T-helper 17 cell (primary cell): ENCODE measurements at regions not wholly inside any gene's neighbourhood (a gene's known extent, or its start where the extent isn't known, plus 50 kb on each side); places are given as distances from the start of the nearest gene placed in this dataset.

Experiments used
- ATAC-seq: fragments of 150-1000 bp; cut with Tn5 transposase; 2 replicates; pipeline ENCODE4 v1.10.0; 2021; ENCODE audit warnings: mild to moderate bottlenecking, moderate library complexity
- DNase-seq, 3 donors: peaks; one replicate each; pipeline versions ENCODE4 v3.0.0 to v3.0.0-alpha.2; 2020 to 2021
- H3K9me3 ChIP-seq: one replicate; pipeline ENCODE4 v1.7.0; 2013; ENCODE audit warnings: low read length, mild to moderate bottlenecking; ENCODE audit not compliant: control insufficient read depth, poor library complexity, severe bottlenecking
- H3K27ac Mint-ChIP-seq: one replicate; pipeline ENCODE4 v1.8.0; 2022; ENCODE audit warnings: mild to moderate bottlenecking, moderate library complexity, mixed read lengths
- H3K27me3 Mint-ChIP-seq: one replicate; pipeline ENCODE4 v1.8.0; 2022; ENCODE audit warnings: mixed read lengths
- H3K36me3 Mint-ChIP-seq: one replicate; pipeline ENCODE4 v1.8.0; 2022; ENCODE audit warnings: low read depth, mixed read lengths
- H3K4me1 Mint-ChIP-seq: one replicate; pipeline ENCODE4 v1.8.0; 2022; ENCODE audit warnings: mild to moderate bottlenecking, mixed read lengths
- H3K4me3 Mint-ChIP-seq: one replicate; pipeline ENCODE4 v1.8.0; 2022; ENCODE audit warnings: mild to moderate bottlenecking, moderate library complexity, mixed read lengths

- no peaks in the 10 kb centered on the region for H3K27me3 Mint-ChIP-seq
- no peak overlapping the region for H3K4me3 Mint-ChIP-seq
- no peak overlapping the region for H3K27ac Mint-ChIP-seq
- no peak for DNase-seq
- H3K4me1 Mint-ChIP-seq: peaks cover 4% of the 10 kb centered on the region
- ATAC-seq: no peak
- H3K36me3 Mint-ChIP-seq: no peaks in the 10 kb centered on the region
- no peaks in the 10 kb centered on the region for H3K9me3 ChIP-seq
Measured at GRCh38 chrX:38896724-38897298, 95.6 kb downstream of the MID1IP1 start.

- H3K4me1 Mint-ChIP-seq: no peaks in the 10 kb centered on the region
- no peak overlapping the region for H3K4me3 Mint-ChIP-seq
- H3K27ac Mint-ChIP-seq: no peak overlapping the region
- no peaks in the 10 kb centered on the region for H3K27me3 Mint-ChIP-seq
- no peaks in the 10 kb centered on the region for H3K9me3 ChIP-seq
- ATAC-seq: no peak
- no peaks in the 10 kb centered on the region for H3K36me3 Mint-ChIP-seq
- no peak for DNase-seq
Measured at GRCh38 chrX:38898261-38898660, 97.0 kb downstream of the MID1IP1 start.

DNA sequence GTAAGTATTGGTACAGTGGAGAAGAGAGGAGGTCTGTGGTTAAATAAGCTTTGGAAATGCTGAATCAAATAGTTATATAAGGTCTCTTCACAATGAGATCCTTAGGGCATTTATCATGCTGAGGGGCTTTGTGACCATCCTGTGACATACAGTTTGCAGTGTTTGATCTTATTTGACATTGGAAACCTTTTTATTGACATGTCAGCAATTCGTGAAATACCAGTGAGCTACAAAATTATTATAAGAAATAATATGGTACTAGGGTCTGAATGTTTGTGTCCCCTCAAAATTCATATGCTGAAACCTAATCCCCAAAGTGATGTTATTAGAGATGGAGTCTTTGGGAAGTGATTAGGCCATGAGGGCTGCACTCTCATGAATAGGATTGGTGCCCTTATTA lies 98.4 kb downstream of the MID1IP1 start:
- H3K36me3 Mint-ChIP-seq: no peaks in the 10 kb centered on the region
- H3K9me3 ChIP-seq: no peaks in the 10 kb centered on the region
- no peaks in the 10 kb centered on the region for H3K27me3 Mint-ChIP-seq
- no peak overlapping the region for H3K4me3 Mint-ChIP-seq
- no peak for DNase-seq
- no peaks in the 10 kb centered on the region for H3K4me1 Mint-ChIP-seq
- no peak for ATAC-seq
- H3K27ac Mint-ChIP-seq: no peak overlapping the region

- no peaks in the 10 kb centered on the region for H3K36me3 Mint-ChIP-seq
- no peak overlapping the region for H3K4me3 Mint-ChIP-seq
- DNase-seq: no peak
- no peaks in the 10 kb centered on the region for H3K4me1 Mint-ChIP-seq
- H3K9me3 ChIP-seq: no peaks in the 10 kb centered on the region
- no peak overlapping the region for H3K27ac Mint-ChIP-seq
- H3K27me3 Mint-ChIP-seq: no peaks in the 10 kb centered on the region
- ATAC-seq: no peak
Measured at GRCh38 chrX:38900719-38901118, 99.5 kb downstream of the MID1IP1 start.

- no peaks in the 10 kb centered on the region for H3K9me3 ChIP-seq
- no peaks in the 10 kb centered on the region for H3K27me3 Mint-ChIP-seq
- H3K27ac Mint-ChIP-seq: no peak overlapping the region
- H3K36me3 Mint-ChIP-seq: no peaks in the 10 kb centered on the region
- DNase-seq (no peak), ATAC-seq (no peak)
- no peaks in the 10 kb centered on the region for H3K4me1 Mint-ChIP-seq
- no peak overlapping the region for H3K4me3 Mint-ChIP-seq
Measured at GRCh38 chrX:38902972-38903492, 101.8 kb downstream of the MID1IP1 start.

DNA sequence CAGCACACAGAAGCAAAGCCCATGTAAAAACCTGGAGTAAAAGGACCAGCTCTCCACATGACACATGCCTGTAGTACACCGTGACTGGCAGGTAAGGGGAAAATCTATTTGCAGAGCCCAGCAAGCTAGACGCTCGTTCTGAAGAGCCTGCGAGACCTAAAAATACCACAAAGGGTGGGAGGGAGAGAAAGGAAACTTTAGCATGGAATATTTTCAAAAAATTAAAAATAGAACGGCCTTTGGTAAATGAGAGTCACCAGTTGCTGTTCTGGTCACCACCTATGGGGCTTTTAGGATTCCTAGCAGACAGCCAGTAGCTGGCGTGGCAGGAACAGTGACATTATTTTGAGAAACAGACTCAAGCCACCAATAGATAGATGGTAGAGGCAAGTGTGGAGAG lies 115.5 kb downstream of the MID1IP1 start:
- no peaks in the 10 kb centered on the region for H3K27me3 Mint-ChIP-seq
- no peak overlapping the region for H3K4me3 Mint-ChIP-seq
- no peaks in the 10 kb centered on the region for H3K4me1 Mint-ChIP-seq
- no peaks in the 10 kb centered on the region for H3K36me3 Mint-ChIP-seq
- ATAC-seq: no peak
- H3K27ac Mint-ChIP-seq: no peak overlapping the region
- no peaks in the 10 kb centered on the region for H3K9me3 ChIP-seq
- DNase-seq: no peak

- H3K27me3 Mint-ChIP-seq: no peaks in the 10 kb centered on the region
- no peak for DNase-seq
- no peak for ATAC-seq
- no peak overlapping the region for H3K27ac Mint-ChIP-seq
- H3K9me3 ChIP-seq: no peaks in the 10 kb centered on the region
- H3K36me3 Mint-ChIP-seq: no peaks in the 10 kb centered on the region
- H3K4me1 Mint-ChIP-seq: no peaks in the 10 kb centered on the region
- H3K4me3 Mint-ChIP-seq: no peak overlapping the region
Measured at GRCh38 chrX:38917954-38918353, 116.7 kb downstream of the MID1IP1 start.

GRCh38 chrX:38919202-38919601 lies 117.9 kb downstream of the MID1IP1 start:
- ATAC-seq (no peak), DNase-seq (no peak)
- Mint-ChIP-seq H3K36me3 (no peaks in the 10 kb centered on the region), H3K27ac (no peak overlapping the region), H3K4me1 (no peaks in the 10 kb centered on the region), H3K4me3 (no peak overlapping the region), H3K27me3 (no peaks in the 10 kb centered on the region)
- H3K9me3 ChIP-seq: no peaks in the 10 kb centered on the region

- Mint-ChIP-seq H3K27me3 (no peaks in the 10 kb centered on the region), H3K4me1 (no peaks in the 10 kb centered on the region), H3K27ac (no peak overlapping the region), H3K4me3 (no peak overlapping the region), H3K36me3 (no peaks in the 10 kb centered on the region)
- no peaks in the 10 kb centered on the region for H3K9me3 ChIP-seq
- no peak for ATAC-seq
- no peak for DNase-seq
Measured at GRCh38 chrX:38919853-38920528, 118.7 kb downstream of the MID1IP1 start.

DNA sequence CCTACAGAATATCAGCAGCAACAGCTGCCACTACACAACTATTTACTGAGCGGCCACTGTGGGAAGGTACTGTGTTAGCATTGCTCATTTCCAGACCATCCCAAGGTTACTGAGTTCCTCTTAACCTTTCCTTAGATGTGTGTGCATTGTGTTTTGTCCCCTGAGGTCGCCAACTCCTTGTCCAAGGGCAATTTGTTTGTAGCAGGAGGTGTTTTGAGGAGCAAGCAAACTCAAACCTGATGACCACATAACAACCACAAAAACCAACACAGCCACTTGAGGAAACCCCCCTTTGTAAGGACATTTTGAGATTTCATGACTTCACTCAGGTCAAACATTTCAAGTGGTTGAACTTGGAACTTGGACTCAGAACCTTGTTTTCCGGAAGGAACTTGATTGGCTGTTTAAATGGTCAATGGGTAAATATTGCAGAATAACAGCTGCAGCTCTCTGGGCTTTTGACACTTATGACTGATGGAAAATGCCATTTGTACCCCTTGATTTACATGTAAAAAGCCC lies 122.3 kb downstream of the MID1IP1 start:
- DNase-seq (no peak), ATAC-seq (no peak)
- no peak overlapping the region for H3K27ac Mint-ChIP-seq
- H3K9me3 ChIP-seq: no peaks in the 10 kb centered on the region
- H3K4me1 Mint-ChIP-seq: no peaks in the 10 kb centered on the region
- H3K27me3 Mint-ChIP-seq: no peaks in the 10 kb centered on the region
- H3K36me3 Mint-ChIP-seq: no peaks in the 10 kb centered on the region
- no peak overlapping the region for H3K4me3 Mint-ChIP-seq

DNA sequence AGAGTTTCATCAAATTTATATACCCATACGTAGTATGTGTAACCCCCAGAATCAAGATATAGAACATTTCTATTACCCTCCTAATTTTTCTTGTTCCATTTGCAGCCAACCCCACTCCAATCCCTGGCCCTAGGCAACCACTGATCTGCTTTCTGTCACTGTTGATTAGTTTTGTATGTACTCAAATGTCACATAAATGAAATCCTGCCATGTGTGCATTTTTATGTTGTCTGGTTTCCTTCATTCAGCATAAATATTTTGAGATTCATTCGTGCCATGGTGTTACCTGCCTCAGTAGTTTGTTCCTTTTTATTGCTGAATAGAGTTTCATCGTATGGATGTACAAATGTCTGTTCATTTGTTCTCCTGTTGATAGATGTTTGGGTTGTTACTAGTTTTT lies 126.3 kb downstream of the MID1IP1 start:
- Mint-ChIP-seq H3K4me1 (no peaks in the 10 kb centered on the region), H3K27ac (no peak overlapping the region), H3K4me3 (no peak overlapping the region), H3K27me3 (no peaks in the 10 kb centered on the region), H3K36me3 (no peaks in the 10 kb centered on the region)
- no peak for DNase-seq
- H3K9me3 ChIP-seq: no peaks in the 10 kb centered on the region
- no peak for ATAC-seq

DNA sequence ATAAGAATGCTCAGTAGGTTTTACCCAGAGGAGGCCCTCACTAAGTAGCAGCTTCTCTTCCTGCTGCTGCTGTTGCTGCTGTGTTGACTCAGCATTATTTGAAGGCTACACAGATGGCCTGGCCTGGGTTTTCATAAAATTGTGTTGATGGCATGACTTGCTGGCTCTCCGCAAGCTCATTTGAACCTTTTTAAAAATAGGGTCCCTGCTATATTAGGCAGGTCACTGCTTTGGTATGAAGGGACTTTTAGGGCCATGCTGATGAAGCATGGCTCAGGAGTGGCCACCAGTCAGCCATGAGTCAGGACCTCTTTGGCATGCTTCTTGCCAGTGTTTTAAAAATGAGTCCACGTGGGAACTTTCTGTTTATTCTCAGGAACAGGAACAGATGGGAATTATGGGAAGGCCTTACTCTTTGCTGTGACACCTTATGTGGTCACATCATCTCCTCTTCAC lies 128.7 kb downstream of the MID1IP1 start:
- no peaks in the 10 kb centered on the region for H3K36me3 Mint-ChIP-seq
- H3K4me1 Mint-ChIP-seq: no peaks in the 10 kb centered on the region
- no peaks in the 10 kb centered on the region for H3K27me3 Mint-ChIP-seq
- no peak for ATAC-seq
- H3K4me3 Mint-ChIP-seq: no peak overlapping the region
- H3K9me3 ChIP-seq: no peaks in the 10 kb centered on the region
- H3K27ac Mint-ChIP-seq: no peak overlapping the region
- DNase-seq: no peak

DNA sequence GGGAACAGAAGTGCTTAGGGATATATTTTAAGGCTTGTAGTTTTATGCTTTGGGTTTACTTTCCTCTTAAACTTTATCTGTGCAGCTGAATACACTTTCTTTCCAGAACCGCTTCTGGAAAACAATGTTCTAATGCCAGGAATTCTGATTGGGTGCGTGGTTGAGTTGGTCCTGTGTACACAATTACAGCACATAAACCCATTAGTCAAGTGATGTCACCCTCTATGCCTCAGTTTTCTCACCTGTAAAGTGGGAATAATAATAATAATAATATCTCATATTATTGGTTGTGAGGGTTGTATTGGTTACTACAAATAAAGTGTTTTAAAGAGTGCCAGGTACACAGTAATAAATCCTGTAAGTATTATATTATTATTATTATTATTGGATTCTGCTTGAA lies 129.2 kb downstream of the MID1IP1 start:
- no peaks in the 10 kb centered on the region for H3K9me3 ChIP-seq

DNA sequence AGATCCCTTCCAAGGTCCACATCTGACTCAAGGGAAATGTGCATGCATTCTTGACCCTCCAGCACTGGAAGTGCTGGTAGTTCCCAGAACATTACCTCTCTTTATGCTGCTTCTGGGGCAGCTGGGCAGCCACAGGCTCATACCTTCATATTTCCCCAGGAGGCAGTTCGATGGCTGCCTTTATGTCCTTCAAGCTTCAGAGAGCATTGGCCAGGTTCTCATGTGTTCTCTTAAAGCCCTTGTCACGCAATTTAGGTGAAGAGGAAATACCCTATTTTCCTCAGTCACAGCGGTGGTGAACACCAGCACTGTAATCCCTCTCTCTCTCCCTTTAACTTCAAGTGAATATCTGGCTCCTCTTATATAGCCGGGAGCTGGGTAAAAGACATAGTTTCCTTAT lies 134.3 kb downstream of the MID1IP1 start:
- no peak overlapping the region for H3K27ac Mint-ChIP-seq
- no peaks in the 10 kb centered on the region for H3K4me1 Mint-ChIP-seq
- H3K27me3 Mint-ChIP-seq: no peaks in the 10 kb centered on the region
- ATAC-seq (no peak), DNase-seq (no peak)
- no peaks in the 10 kb centered on the region for H3K36me3 Mint-ChIP-seq
- no peak overlapping the region for H3K4me3 Mint-ChIP-seq
- no peaks in the 10 kb centered on the region for H3K9me3 ChIP-seq

More for the DNA sequence above, 129.2 kb downstream of the MID1IP1 start:
- H3K27me3 Mint-ChIP-seq: no peaks in the 10 kb centered on the region
- H3K36me3 Mint-ChIP-seq: no peaks in the 10 kb centered on the region
- no peak for DNase-seq
- no peak overlapping the region for H3K4me3 Mint-ChIP-seq
- no peak for ATAC-seq
- no peaks in the 10 kb centered on the region for H3K4me1 Mint-ChIP-seq
- H3K27ac Mint-ChIP-seq: no peak overlapping the region
